Left ventricle myocardium inferior (tissue), 1 donor: ENCODE measurements at regions not wholly inside any gene's neighbourhood (a gene's known extent, or its start where the extent isn't known, plus 50 kb on each side); places are given as distances from the start of the nearest gene placed in this dataset.

Experiments
- DNase-seq: peaks from one replicate; pipeline ENCODE4 v3.0.0-alpha.2; 2020
- H3K27ac ChIP-seq: fragments of 200-600 bp; replicated peaks from 2 replicates; pipeline ENCODE4 v1.8.0; 2021
- H3K27me3 ChIP-seq: fragments of 200-600 bp; 2 replicates; pipeline ENCODE4 v1.8.0; 2021; ENCODE audit warnings: low read depth
- H3K36me3 ChIP-seq: fragments of 200-600 bp; 2 replicates; pipeline ENCODE4 v1.8.0; 2021
- H3K4me1 ChIP-seq: fragments of 200-600 bp; 2 replicates; pipeline ENCODE4 v1.8.0; 2021
- H3K4me3 ChIP-seq: fragments of 200-600 bp; 2 replicates; pipeline ENCODE4 v1.8.0; 2021; ENCODE audit warnings: mild to moderate bottlenecking, moderate library complexity
- H3K9me3 ChIP-seq: fragments of 200-600 bp; replicated peaks from 2 replicates; pipeline ENCODE4 v1.8.0; 2021
- CTCF ChIP-seq: fragments of 200-600 bp; IDR thresholded peaks from 2 replicates; pipeline ENCODE4 v1.8.0; 2021; ENCODE audit warnings: antibody characterized with exemption, mild to moderate bottlenecking, borderline replicate concordance
- intact Hi-C: fragments of 100-400 bp; cut with micrococcal nuclease; formaldehyde crosslinking; loops from one replicate; pipeline ENCODE4 v1.11.0; 2022
- donor health status: DM: no; HTN: yes; CAD: no; lungs with severe emphysema.

GRCh38 chr2:23019476-23019875, 365.5 kb upstream of the KLHL29 start:
- intact Hi-C loops: no loop called here
- no peak for TF ChIP-seq CTCF
- Histone ChIP-seq H3K27me3 (no peaks in the 10 kb centered on the region), H3K36me3 (no peaks in the 10 kb centered on the region), H3K4me1 (peaks cover 5% of the 10 kb centered on the region), H3K27ac (no peak overlapping the region), H3K4me3 (no peak overlapping the region), H3K9me3 (no peaks in the 10 kb centered on the region)
- DNase-seq: no peak

GRCh38 chr2:23020659-23021058, 364.3 kb upstream of the KLHL29 start:
- no peak for DNase-seq
- H3K9me3 ChIP-seq: no peaks in the 10 kb centered on the region
- H3K36me3 ChIP-seq: no peaks in the 10 kb centered on the region
- TF ChIP-seq CTCF: no peak
- intact Hi-C loops: no loop called here
- no peak overlapping the region for H3K27ac ChIP-seq
- peaks cover 1% of the 10 kb centered on the region for H3K27me3 ChIP-seq
- peaks cover 5% of the 10 kb centered on the region for H3K4me1 ChIP-seq
- H3K4me3 ChIP-seq: no peak overlapping the region

- H3K4me3 ChIP-seq: no peak overlapping the region
- H3K27me3 ChIP-seq: peaks cover 7% of the 10 kb centered on the region
- H3K4me1 ChIP-seq: peaks cover 5% of the 10 kb centered on the region
- no peak for TF ChIP-seq CTCF
- intact Hi-C loops: no loop called here
- H3K27ac ChIP-seq: no peak overlapping the region
- H3K9me3 ChIP-seq: peaks cover under 1% of the 10 kb centered on the region
- no peaks in the 10 kb centered on the region for H3K36me3 ChIP-seq
- no peak for DNase-seq
Measured at GRCh38 chr2:23021311-23022120, 363.5 kb upstream of the KLHL29 start.

- Histone ChIP-seq H3K27ac (no peak overlapping the region), H3K27me3 (peaks cover 29% of the 10 kb centered on the region), H3K4me3 (no peak overlapping the region), H3K9me3 (peaks cover 5% of the 10 kb centered on the region), H3K4me1 (peaks cover 5% of the 10 kb centered on the region), H3K36me3 (no peaks in the 10 kb centered on the region)
- TF ChIP-seq CTCF: no peak
- no peak for DNase-seq
- intact Hi-C loops: no loop called here
Measured at GRCh38 chr2:23023722-23024121, 361.3 kb upstream of the KLHL29 start.

GRCh38 chr2:23026671-23027070, 358.3 kb upstream of the KLHL29 start:
- Histone ChIP-seq H3K4me3 (no peak overlapping the region), H3K27ac (no peak overlapping the region), H3K36me3 (no peaks in the 10 kb centered on the region), H3K4me1 (peaks cover 5% of the 10 kb centered on the region), H3K9me3 (peaks cover 5% of the 10 kb centered on the region), H3K27me3 (peaks cover 58% of the 10 kb centered on the region)
- no peak for TF ChIP-seq CTCF
- DNase-seq: no peak
- intact Hi-C loops: no loop called here
